ENCODE measurements at regions not wholly inside any gene's neighbourhood (a gene's known extent, or its start where the extent isn't known, plus 50 kb on each side); places are given as distances from the start of the nearest gene placed in this dataset.

DNA sequence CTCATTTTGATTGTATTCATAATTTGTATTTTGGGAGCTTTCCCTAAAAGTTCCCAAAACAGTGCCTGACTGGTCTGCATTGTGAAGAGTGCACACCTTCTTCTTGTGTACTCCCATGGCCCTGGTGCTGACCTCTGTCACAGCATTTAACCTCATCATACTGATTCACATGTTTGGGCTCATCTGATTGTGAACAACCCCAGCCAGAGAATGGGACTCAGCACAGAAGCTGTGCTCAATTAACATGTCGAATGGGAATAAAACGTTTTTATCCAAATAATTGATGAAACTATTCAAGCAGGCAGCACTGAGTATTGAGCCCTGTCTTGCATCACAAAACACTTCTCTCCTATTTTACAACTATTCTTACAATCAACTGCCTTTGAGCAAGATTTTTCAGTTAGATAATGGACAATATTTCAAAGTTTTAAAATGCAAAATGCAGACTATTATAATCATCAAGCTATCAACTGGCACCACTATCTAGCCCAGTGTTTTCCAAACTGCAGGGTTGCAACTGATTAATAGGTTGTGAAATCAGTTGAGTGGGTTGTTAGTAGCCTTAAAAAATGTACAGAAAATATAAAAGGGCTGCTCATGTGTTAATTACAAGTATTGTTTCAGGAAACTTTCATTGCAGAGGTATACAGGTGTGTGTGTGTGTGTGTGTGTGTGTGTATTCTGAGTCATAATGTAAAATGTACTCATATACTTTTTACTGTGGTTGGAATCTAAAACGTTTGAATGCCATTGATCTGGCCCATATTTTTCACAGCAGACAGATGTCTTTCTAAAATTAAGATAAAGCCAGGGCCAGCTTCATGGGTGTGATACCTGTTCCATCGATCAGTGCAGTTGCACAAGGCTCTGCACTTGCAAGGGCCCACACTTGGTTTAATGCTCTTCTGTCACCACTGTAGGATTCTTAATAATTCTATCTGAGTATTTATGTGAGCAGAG is 190.5 kb downstream of the PIK3R1 start:
- intact Hi-C loops (cut with DNase I): no loop called here
- DNase-seq: no peak

GRCh38 chr5:68406767-68407241 is 191.2 kb downstream of the PIK3R1 start:
- peak in 4 of 10 donors; percentile 6 to 82 (median 72) for DNase-seq

GRCh38 chr5:68407311-68408239 is 192.0 kb downstream of the PIK3R1 start:
- intact Hi-C loops (cut with DNase I): no loop called here

More at GRCh38 chr5:68406767-68407241, 191.2 kb downstream of the PIK3R1 start:
- intact Hi-C loops (cut with DNase I): no loop called here

DNA sequence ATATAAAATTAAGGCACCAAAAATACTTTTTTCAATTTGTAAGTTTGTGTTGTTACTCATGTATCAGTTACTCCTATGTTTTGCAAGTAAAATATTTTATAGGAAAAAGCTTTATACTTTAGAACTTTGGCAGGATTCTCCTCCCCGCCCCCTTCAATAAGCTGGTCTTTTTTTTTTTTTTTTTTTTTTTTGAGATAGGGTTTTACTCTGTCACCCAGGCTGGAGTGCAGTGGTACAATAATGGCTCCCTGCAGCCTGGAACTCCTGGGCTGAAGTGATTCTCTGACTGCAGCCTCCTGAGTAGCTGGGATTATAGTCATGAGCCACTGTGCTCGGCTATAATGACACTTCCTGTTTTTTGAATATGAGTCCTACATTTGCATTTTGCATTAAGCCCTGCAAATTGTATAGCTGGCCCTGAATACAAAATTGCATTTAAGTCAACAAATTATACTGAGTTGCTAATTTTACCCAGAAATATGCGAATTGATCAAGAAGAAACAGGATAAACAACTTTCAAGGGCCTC is 192.9 kb downstream of the PIK3R1 start:
- intact Hi-C loops (cut with DNase I): no loop called here
- no peak for DNase-seq

More at GRCh38 chr5:68407311-68408239, 192.0 kb downstream of the PIK3R1 start:
- DNase-seq: no peak

- intact Hi-C loops (cut with DNase I): no loop called here
- no peak for DNase-seq
Measured at GRCh38 chr5:68409259-68409658, 193.7 kb downstream of the PIK3R1 start.

- DNase-seq: no peak
- intact Hi-C loops (cut with DNase I): no loop called here
Measured at GRCh38 chr5:68411161-68411560, 195.6 kb downstream of the PIK3R1 start.

GRCh38 chr5:68415177-68416085 is 199.9 kb downstream of the PIK3R1 start:
- intact Hi-C loops (cut with DNase I): no loop called here
- no peak for DNase-seq

DNA sequence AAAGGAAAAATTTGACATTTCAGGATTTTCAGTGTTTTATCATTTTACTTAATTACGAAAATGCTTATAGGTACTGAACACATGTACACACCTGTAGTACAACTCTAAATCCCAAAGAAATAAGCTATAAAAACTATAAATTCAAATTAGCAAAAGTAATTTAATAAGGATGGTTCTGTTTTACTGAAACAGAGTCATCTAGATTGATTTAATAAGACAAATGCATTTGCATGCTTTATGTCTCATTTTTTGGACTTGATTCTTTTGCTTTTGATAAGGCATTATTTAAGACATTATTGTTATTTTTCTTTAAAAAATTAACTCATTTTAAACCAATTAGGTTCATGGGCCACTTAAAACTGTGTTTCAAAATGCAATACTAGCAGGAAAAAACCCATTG is 201.2 kb downstream of the PIK3R1 start:
- intact Hi-C loops (cut with DNase I): no loop called here
- no peak for DNase-seq

DNA sequence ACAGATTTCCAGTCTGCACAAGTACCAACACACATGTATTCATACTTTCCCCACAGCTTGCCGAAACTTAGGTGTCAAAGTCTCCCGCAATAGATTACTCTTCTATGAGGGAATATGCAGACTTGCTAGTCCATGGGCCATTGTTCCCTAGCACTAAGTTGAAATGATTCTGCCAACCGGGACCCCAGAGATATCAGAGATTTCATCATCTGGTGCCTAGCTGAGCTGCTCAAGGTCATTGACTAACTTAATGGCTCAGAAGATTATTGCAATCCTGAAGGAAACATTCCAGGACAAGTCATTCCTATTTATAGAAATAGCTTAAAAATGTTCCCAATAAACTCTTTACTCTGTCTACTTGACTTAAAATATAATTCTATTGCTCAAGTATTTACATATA is 202.6 kb downstream of the PIK3R1 start:
- no peak for DNase-seq
- intact Hi-C loops (cut with DNase I): no loop called here

GRCh38 chr5:68418680-68419079 is 203.1 kb downstream of the PIK3R1 start:
- intact Hi-C loops (cut with DNase I): no loop called here

DNA sequence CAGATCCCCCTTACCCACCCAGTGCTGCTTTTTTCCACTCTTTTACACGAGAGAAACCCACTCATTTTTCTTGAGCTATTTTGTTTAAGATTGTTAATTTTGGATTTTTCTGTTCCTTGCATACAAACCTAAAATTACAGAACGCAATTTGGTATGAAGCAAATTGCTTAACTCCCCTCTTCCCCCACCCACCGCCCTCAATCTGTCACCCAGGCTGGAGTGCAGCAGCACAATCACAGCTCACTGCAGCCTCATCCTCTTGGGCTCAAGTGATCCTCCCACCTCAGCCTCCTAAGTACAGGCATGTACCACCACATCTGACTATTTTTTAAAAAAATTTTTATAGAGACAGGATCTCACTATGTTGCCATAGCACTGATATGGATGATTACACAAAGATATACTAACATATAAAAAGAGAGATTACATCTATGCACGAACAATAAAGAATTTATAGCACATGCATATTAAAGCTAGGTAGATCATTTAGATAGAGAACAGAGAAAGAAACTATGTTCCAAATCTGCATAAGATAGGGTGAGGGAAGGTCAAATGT is 203.6 kb downstream of the PIK3R1 start:
- no peak for DNase-seq
- intact Hi-C loops (cut with DNase I): no loop called here

More at GRCh38 chr5:68418680-68419079, 203.1 kb downstream of the PIK3R1 start:
- no peak for DNase-seq

DNA sequence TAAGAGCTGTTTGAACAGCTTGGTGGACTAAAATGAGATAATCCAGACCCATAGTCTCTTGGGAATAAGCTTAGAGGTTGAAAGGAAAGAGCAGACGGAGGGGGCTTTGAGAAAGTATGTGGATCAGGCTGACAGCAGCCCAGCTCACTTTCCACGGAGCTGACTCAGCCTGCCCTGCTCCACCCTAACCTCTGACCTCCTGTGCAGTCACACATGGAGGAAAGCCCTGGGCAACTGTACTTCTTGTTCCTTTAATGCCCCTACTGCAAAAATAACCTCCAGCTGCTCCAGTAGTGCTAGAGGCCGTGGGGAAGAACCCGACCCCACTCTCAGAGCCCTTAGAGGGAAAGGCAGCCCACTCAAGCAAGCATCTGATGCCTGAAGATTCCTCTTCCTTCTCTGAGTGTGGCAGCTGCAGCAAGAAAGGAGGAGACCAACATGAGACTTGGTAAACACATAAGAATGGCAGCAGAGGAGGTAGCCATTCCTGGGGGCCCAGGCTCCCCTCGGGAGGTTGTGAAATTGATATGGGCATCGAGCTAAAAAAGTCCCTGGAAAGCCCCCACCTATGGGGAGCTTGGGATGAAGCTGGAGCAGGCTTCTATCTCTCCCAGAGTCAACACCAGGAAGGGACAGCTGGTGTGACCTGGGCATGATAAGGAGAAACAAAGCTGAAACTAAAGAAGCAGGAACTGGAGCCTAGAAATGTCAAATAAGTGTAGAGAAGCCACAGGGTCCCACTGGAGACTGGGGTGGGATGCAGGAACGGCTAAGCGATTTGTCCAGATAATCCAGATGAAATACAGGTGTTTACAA is 204.3 kb downstream of the PIK3R1 start:
- intact Hi-C loops (cut with DNase I): no loop called here
- no peak for DNase-seq

DNA sequence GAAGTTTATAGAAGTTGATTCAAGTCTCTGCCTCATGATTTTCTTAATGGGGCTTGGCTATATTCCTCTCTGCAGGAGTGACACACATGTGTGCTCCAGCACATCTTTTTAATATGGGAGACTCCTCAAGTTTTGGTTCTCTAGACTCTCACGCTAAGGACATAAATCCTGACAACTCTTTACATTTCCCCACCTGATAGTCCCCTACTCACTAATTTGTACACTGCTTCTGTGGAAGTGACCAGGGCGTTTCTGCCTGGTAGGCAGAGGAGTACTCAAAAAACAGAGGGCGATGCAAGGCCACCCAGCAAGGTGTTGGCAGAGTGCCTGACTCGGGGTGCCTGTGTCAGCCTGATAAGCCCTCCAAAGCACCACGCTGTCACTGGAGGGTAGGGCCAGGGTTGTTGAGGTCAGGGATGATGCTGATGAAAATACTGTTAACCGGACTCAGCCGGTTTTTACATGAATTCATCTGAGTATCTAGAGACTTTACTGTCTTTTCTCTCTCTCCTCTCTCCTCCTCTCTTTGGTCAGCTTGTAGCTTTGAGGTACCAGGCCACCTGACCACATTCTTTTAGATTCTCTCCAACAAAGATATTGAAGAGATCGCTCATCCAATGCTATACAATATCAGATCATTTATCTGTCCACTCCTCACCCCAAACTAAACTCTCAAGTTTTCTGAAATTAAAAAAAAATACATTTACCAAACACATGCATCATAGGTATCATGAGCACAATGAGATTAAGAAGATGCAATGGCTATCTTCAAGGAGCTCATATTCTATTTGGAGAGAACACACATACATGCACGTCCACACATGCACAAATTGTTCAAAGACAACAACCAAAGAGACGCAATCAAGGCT is 205.2 kb downstream of the PIK3R1 start:
- intact Hi-C loops (cut with DNase I): no loop called here
- no peak for DNase-seq

DNA sequence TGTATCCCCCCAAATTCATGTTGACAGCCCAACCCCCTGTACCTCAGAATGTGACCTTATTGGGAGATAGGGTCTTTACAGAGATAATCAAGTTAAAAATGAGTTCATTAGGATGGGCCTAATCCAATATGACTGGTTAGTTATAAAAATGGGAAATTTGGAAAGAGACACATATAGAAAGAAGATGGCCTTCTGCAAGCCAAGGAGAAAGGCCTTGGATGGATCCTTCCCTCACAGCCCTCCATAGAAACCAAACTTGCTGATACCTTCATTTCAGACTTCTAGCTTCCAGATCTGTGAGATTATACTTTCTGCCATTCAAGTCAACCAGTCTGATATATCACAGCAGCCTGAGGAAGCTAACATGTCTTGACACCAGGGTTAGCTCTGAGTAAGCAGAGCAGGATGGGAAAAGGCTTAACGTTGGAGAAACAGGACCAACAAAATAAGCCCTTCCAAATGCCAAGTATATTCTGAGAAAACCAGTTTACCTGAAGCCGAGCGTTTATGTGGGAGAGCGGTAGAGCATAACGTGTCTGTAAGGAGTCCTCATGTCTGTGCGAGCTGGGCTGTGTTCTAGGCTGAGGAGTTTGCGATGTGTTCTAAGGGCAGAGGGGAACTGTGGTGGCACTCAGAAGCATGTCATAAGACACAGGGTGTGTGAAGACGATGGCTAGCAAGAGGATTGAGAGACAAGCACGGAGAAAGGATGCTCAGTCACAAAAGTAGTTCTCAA is 206.1 kb downstream of the PIK3R1 start:
- intact Hi-C loops (cut with DNase I): no loop called here
- DNase-seq: no peak

DNA sequence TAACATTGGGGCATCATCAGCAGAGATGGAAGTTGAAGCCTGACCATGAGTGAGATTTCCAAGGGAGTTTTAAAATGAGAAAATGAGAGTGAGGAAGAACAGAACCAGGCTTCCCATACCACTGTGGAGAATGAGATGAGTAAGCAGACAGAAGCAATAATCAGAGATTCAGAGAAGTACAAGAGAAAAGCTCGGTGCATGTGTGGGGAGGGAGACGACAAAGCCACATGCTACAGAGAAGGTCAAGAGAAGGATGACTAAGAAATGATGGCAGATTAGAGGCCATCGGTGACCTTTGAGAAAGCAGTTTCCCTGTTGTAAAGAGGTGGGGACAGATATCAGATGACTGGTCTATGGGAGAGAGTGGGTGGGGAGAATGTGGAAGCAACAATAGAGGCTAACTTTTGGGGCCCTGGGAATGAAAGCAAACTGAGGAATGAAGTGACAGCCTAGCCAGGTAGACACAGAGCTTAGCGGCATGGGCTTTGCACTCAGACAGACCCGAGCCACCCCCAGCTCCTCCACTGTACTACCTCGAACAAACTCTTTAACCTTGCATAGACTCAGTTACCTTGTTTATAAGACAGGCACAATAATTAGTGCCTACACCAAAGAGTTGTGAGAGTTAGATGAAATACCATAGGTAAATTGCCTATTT is 207.7 kb downstream of the PIK3R1 start:
- DNase-seq: no peak
- intact Hi-C loops (cut with DNase I): no loop called here

DNA sequence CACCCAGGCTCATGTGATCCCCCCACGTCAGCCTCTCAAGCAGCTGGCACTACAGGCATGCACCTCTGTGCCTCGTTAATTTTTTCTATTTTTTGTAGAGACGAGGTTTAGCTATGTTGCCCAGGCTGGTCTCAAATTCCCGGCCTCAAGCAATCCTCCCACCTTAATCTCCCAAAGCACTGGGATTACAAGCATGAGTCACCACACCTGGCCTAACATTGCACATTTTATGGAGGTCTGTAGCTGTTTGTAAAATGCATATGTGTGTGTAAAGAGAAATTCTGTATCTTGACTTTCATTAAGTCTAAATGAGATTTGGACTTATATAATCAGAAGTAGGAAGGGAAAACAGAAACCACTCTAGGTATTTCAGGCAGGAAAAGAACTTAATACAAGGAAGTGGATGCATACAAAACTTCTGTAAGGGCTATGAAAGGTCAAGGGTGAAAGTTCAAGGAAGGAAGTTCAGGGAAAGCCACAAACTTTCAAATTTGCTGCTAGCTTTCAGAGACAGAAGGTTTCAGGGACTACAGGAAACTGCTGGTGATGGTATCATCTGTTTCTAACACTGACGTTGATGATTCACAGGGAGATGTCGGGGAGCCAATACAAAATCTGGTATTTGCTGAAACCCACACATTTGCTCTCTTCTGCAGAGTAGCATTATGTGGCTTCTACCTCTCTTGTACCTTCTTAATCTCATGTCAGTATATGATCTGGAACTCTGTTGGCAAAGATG is 209.4 kb downstream of the PIK3R1 start:
- no peak for DNase-seq
- intact Hi-C loops (cut with DNase I): no loop called here
